ENCODE measurements at regions not wholly inside any gene's neighbourhood (a gene's known extent, or its start where the extent isn't known, plus 50 kb on each side); places are given as distances from the start of the nearest gene placed in this dataset.
"Not testable (repeated sequence)": the region's sequence is repeated elsewhere in the genome, so short reads cannot be mapped to it uniquely, and the experiment has no call there.

DNA sequence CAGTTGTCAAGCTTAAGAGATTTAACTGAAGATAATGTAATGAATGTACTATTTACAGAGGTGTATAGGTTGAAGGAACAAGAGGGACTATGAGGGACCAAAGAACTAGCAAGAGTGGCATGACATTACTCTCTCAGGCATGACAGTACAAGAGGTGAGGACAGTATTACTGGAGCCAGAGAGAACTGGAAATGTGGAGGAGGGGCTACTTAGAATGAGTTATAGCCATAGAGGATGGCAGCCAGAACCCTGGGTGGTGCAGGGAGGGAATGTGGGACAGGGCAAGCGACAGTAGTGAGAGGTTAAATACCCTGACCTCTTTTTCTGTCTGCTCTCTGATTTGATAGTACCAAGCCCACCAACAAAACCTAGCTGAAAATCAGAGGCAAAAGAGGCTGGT, 122.6 kb upstream of the UGP2 start:
- no peak for DNase-seq (ENCODE audit: extremely low spot score)
- ChIA-PET CTCF (no interaction called here), POLR2A (no interaction called here)
- TF ChIP-seq CTCF (IDR thresholded peaks at IDR 0.05; ENCODE audit: control extremely low read depth, extremely low read depth, low read depth, missing control alignments): no peak

DNA sequence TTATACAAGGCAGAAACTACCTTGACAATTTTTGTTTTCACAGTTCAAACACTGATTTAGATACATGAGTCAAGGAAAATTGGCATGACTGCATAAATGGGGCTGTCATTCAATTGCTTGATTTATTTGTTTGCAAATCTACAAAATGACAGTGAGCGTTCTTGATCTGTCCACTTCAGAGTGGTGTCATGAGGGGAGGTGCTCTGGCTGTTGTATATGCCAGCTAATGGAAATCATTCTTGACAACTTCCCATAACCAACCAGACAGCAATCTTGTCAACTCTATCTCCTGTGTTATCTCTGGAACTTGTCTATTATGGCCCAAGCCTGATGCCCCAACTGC, 120.6 kb upstream of the UGP2 start:
- CTCF ChIA-PET: interaction anchor here (0.6 kb wide), 1 partner anchor 362 kb away, joined by 3 read pairs; no protein-coding TSS in a partner anchor
- no peak for TF ChIP-seq CTCF (IDR thresholded peaks at IDR 0.05; ENCODE audit: control extremely low read depth, extremely low read depth, low read depth, missing control alignments)
- POLR2A ChIA-PET: no interaction called here
- no peak for DNase-seq (ENCODE audit: extremely low spot score)

GRCh38 chr2:63722284-63722683, 119.4 kb upstream of the UGP2 start:
- CTCF ChIA-PET; DNase-seq (ENCODE audit: extremely low spot score); POLR2A ChIA-PET: not testable (repeated sequence)

- CTCF ChIA-PET: interaction anchor here (1.3 kb wide), 1 partner anchor 8 kb away, joined by 3 read pairs; no protein-coding TSS in a partner anchor
- POLR2A ChIA-PET: no interaction called here
- no peak for TF ChIP-seq CTCF (IDR thresholded peaks at IDR 0.05; ENCODE audit: control extremely low read depth, extremely low read depth, low read depth, missing control alignments)
Observed at GRCh38 chr2:63723709-63724108, 118.0 kb upstream of the UGP2 start.

DNA sequence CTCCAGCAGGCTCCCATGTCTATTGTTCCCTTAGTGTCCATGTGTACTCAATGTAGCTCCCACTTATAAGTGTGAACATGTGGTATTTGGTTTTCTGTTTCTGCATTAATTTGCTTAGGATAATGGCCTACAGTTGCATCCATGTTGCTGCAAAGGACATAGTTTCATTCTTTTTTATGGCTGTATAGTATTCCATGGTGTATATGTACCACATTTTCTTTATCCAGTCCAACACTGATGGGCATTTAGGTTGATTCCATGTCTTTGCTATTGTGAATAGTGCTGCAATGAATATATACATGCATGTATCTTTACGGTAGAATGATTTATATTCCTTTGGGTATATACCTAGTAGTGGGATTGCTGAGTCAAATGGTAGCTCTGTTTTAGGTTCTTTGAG, 116.5 kb upstream of the UGP2 start:
- POLR2A ChIA-PET; DNase-seq (ENCODE audit: extremely low spot score); CTCF ChIA-PET: not testable (repeated sequence)

More at GRCh38 chr2:63723709-63724108, 118.0 kb upstream of the UGP2 start:
- DNase-seq (ENCODE audit: extremely low spot score): no peak

DNA sequence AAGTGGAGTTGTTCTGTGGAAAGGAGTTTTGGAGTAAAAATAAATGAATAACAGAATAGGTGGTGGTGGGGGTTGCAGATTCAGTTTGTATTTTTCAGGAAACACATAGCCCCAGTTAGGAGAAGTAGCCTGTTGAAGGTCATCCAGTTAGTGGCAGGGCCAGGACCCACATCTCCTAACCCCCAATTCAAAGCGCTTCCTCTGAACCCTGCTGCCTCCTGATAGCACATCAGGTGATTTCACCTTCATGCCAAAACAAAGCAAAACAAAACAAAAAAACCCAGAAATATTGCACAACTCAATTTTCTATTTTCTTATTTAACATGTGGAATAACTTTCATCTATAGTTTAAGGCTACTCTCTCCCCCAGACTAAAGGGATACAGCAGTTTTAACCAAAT, 112.3 kb upstream of the UGP2 start:
- DNase-seq (ENCODE audit: extremely low spot score): no peak
- CTCF ChIA-PET: no interaction called here

DNA sequence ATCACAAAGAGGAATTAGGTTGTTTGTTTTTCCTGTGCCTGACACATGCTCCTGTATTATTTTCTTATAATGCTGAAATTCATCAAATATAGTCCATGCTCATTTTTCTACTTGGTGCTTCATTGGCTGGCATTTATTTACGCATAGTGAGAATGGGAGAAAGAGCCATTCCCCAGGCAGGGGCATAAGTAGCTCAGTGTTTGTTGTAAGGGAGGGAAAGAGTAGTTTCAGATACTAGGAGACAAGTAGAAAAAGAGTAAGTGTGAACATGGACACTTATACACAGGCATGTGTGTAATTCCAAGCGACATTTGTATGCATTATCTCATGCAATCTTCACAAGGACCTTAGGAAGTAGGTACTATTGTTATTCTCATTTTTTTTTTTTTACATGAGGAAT, 111.9 kb upstream of the UGP2 start:
- no peak for DNase-seq (ENCODE audit: extremely low spot score)
- TF ChIP-seq CTCF (IDR thresholded peaks at IDR 0.05; ENCODE audit: control extremely low read depth, extremely low read depth, low read depth, missing control alignments): no peak
- ChIA-PET POLR2A (no interaction called here), CTCF (no interaction called here)

More for the DNA sequence above, 112.3 kb upstream of the UGP2 start:
- POLR2A ChIA-PET: no interaction called here
- TF ChIP-seq CTCF (IDR thresholded peaks at IDR 0.05; ENCODE audit: control extremely low read depth, extremely low read depth, low read depth, missing control alignments): no peak

- CTCF ChIA-PET: interaction anchor here (1.7 kb wide), 1 partner anchor 43 kb away, joined by 4 read pairs; no protein-coding TSS in a partner anchor
- TF ChIP-seq CTCF (IDR thresholded peaks at IDR 0.05; ENCODE audit: control extremely low read depth, extremely low read depth, low read depth, missing control alignments): no peak
- no peak for DNase-seq (ENCODE audit: extremely low spot score)
- POLR2A ChIA-PET: no interaction called here
Observed at GRCh38 chr2:63734510-63734909, 107.2 kb upstream of the UGP2 start.
